Activated CD4-positive, CD25-positive, alpha-beta regulatory T cell treated with anti-CD3 and anti-CD28 coated beads, Interleukin-2, amount 50 U/mL, for 24 hours (primary cell): ENCODE measurements at regions not wholly inside any gene's neighbourhood (a gene's known extent, or its start where the extent isn't known, plus 50 kb on each side); places are given as distances from the start of the nearest gene placed in this dataset.
"Not testable (repeated sequence)": the region's sequence is repeated elsewhere in the genome, so short reads cannot be mapped to it uniquely, and the experiment has no call there.

ENCODE experiments used
- ATAC-seq, 2 donors: fragments of 150-1000 bp; cut with Tn5 transposase; one replicate each; pipeline ENCODE4 v1.10.0; 2021; ENCODE audit warnings: mild to moderate bottlenecking in 1 of 2, moderate library complexity in 1 of 2

- no peak for ATAC-seq
Observed at GRCh38 chr6:148602136-148602535, 144.7 kb upstream of the UST start.

GRCh38 chr6:148608199-148608951 is 138.5 kb upstream of the UST start:
- no peak for ATAC-seq

- no peak for ATAC-seq
Observed at GRCh38 chr6:148611213-148611612, 135.6 kb upstream of the UST start.

- no peak for ATAC-seq
Observed at GRCh38 chr6:148612043-148612442, 134.8 kb upstream of the UST start.

GRCh38 chr6:148614602-148615001 is 132.2 kb upstream of the UST start:
- no peak for ATAC-seq

- no peak for ATAC-seq
Observed at GRCh38 chr6:148616841-148617240, 130.0 kb upstream of the UST start.

GRCh38 chr6:148617530-148617929 is 129.3 kb upstream of the UST start:
- no peak for ATAC-seq

- no peak for ATAC-seq
Observed at GRCh38 chr6:148619891-148620290, 126.9 kb upstream of the UST start.

- ATAC-seq: peak; percentile 17 to 59
Observed at GRCh38 chr6:148620579-148621298, 126.1 kb upstream of the UST start.

GRCh38 chr6:148625609-148626008 is 121.2 kb upstream of the UST start:
- ATAC-seq: no peak

GRCh38 chr6:148628251-148628650 is 118.6 kb upstream of the UST start:
- no peak for ATAC-seq

- ATAC-seq: no peak
Observed at GRCh38 chr6:148629181-148629580, 117.6 kb upstream of the UST start.

GRCh38 chr6:148629592-148630465 is 117.0 kb upstream of the UST start:
- no peak for ATAC-seq

GRCh38 chr6:148635070-148635743 is 111.6 kb upstream of the UST start:
- no peak for ATAC-seq

- ATAC-seq: not testable (repeated sequence)
Observed at GRCh38 chr6:148641836-148642235, 105.0 kb upstream of the UST start.

GRCh38 chr6:148643208-148643607 is 103.6 kb upstream of the UST start:
- ATAC-seq: not testable (repeated sequence)

- not testable (repeated sequence) for ATAC-seq
Observed at GRCh38 chr6:148645049-148645448, 101.8 kb upstream of the UST start.

- no peak for ATAC-seq
Observed at GRCh38 chr6:148648754-148649453, 97.9 kb upstream of the UST start.

GRCh38 chr6:148649454-148649963 is 97.3 kb upstream of the UST start:
- no peak for ATAC-seq

GRCh38 chr6:148650941-148651505 is 95.8 kb upstream of the UST start:
- ATAC-seq: no peak

- ATAC-seq: no peak
Observed at GRCh38 chr6:148652205-148652604, 94.6 kb upstream of the UST start.
